ENCODE measurements at regions not wholly inside any gene's neighbourhood (a gene's known extent, or its start where the extent isn't known, plus 50 kb on each side); places are given as distances from the start of the nearest gene placed in this dataset.

GRCh38 chr12:94755598-94755997, 105.2 kb upstream of the TMCC3 start:
- Histone ChIP-seq H3K27me3 (no peaks in the 10 kb centered on the region; the same call in 1 of the 2 replicates), H3K36me3 (no peaks in the 10 kb centered on the region), H3K9me3 (no peaks in the 10 kb centered on the region), H3K4me3 (no peak overlapping the region)
- no peak for DNase-seq

- H3K9me3 ChIP-seq, result no peaks in the 10 kb centered on the region
- no peak overlapping the region for H3K4me3 ChIP-seq
- no peaks in the 10 kb centered on the region for H3K36me3 ChIP-seq
- no peak for DNase-seq
- H3K27me3 ChIP-seq, result no peaks in the 10 kb centered on the region; the same call in 1 of the 2 replicates
Observed at GRCh38 chr12:94754653-94755052, 104.3 kb upstream of the TMCC3 start.

- DNase-seq, result no peak
Observed at GRCh38 chr12:94753036-94753679, 102.8 kb upstream of the TMCC3 start.

GRCh38 chr12:94750864-94751263, 100.5 kb upstream of the TMCC3 start:
- no peak for DNase-seq
- H3K27me3 ChIP-seq, result no peaks in the 10 kb centered on the region; the same call in 1 of the 2 replicates
- H3K4me3 ChIP-seq, result no peak overlapping the region
- H3K9me3 ChIP-seq, result no peaks in the 10 kb centered on the region
- no peaks in the 10 kb centered on the region for H3K36me3 ChIP-seq

More at GRCh38 chr12:94753036-94753679, 102.8 kb upstream of the TMCC3 start:
- no peak overlapping the region for H3K4me3 ChIP-seq
- no peaks in the 10 kb centered on the region for H3K9me3 ChIP-seq
- H3K36me3 ChIP-seq, result no peaks in the 10 kb centered on the region
- H3K27me3 ChIP-seq, result no peaks in the 10 kb centered on the region; the same call in 1 of the 2 replicates

- no peak for DNase-seq
- no peaks in the 10 kb centered on the region; the same call in 1 of the 2 replicates for H3K27me3 ChIP-seq
- no peaks in the 10 kb centered on the region for H3K36me3 ChIP-seq
- no peak overlapping the region for H3K4me3 ChIP-seq
- no peaks in the 10 kb centered on the region for H3K9me3 ChIP-seq
Observed at GRCh38 chr12:94749890-94750289, 99.5 kb upstream of the TMCC3 start.

DNA sequence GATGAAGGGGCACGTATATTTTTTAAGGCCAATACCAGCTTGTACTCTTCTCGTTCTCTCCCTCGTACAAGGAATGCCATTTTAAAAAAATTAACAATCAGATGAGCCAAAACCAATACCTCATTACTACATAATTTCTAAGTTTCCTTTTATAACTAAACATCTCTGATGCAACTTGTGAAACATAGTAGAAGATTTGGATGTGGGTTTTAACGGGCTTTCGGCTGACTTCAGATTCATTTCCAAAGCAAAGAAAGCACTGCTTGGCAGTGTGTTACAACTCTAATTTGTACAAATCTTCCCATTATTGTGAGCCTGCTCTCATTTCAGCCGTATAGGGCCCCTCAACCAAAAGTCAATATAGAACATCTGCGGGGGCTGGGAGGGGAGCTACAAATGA, 99.1 kb upstream of the TMCC3 start:
- Histone ChIP-seq H3K27me3 (peaks cover under 1% of the 10 kb centered on the region; the same call in 1 of the 2 replicates), H3K36me3 (no peaks in the 10 kb centered on the region), H3K9me3 (no peaks in the 10 kb centered on the region), H3K4me3 (no peak overlapping the region)
- no peak for DNase-seq

- Histone ChIP-seq H3K4me3 (no peak overlapping the region), H3K27me3 (peaks cover 2% of the 10 kb centered on the region; the same call in 1 of the 2 replicates), H3K36me3 (no peaks in the 10 kb centered on the region), H3K9me3 (no peaks in the 10 kb centered on the region)
- DNase-seq, result no peak
Observed at GRCh38 chr12:94748726-94749421, 98.5 kb upstream of the TMCC3 start.

DNA sequence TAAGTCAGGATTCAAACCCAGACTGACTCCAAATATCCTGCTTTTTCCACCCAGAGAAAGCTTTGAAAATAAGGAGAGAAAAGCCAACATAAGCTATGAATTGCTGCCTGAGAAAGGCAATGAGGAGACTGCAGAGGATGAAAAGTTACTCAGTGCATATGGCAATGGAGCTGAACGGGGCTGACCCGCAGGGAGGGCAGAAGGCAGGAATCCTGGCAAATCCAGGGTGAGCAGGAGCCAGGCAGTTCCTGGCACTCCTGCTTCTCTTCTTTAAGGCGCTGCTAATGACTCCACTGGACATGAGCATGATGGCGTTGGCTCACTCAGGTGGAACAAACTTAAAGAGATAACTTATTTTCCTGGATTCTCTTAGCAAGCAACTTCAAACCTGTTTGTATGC, 95.2 kb upstream of the TMCC3 start:
- DNase-seq, result no peak
- Histone ChIP-seq H3K4me3 (no peak overlapping the region), H3K36me3 (no peaks in the 10 kb centered on the region), H3K9me3 (no peaks in the 10 kb centered on the region), H3K27me3 (peaks cover 2% of the 10 kb centered on the region; the same call in 1 of the 2 replicates)

GRCh38 chr12:94743174-94743573, 92.8 kb upstream of the TMCC3 start:
- no peak for DNase-seq
- H3K27me3 ChIP-seq, result peaks cover 2% of the 10 kb centered on the region; the same call in 1 of the 2 replicates
- H3K4me3 ChIP-seq, result no peak overlapping the region
- H3K36me3 ChIP-seq, result no peaks in the 10 kb centered on the region
- H3K9me3 ChIP-seq, result no peaks in the 10 kb centered on the region

- peaks cover 4% of the 10 kb centered on the region; the same call in 1 of the 2 replicates for H3K27me3 ChIP-seq
- no peaks in the 10 kb centered on the region for H3K9me3 ChIP-seq
- H3K36me3 ChIP-seq, result no peaks in the 10 kb centered on the region
- H3K4me3 ChIP-seq, result no peak overlapping the region
- DNase-seq, result no peak
Observed at GRCh38 chr12:94740601-94741362, 90.4 kb upstream of the TMCC3 start.

DNA sequence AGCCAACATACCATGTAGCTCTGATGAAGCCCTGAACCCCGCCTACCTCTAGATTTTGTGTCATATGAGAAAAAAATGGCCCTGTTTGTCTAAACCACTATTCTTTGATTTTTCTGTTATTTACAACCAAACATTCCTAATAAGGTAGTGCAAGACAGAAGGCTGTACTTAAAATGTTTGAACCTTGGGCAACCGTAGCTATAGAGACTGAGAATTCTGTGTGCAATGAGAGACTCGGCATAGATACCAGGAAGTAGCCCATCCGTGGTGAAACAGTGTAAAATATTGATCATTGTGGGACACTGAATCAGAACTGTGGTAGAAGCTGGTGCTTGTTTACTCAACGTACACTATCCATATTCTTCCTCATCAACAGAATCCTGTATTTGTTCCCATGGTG, 86.5 kb upstream of the TMCC3 start:
- Histone ChIP-seq H3K36me3 (no peaks in the 10 kb centered on the region), H3K27me3 (peaks cover 2% of the 10 kb centered on the region; the same call in 1 of the 2 replicates), H3K9me3 (no peaks in the 10 kb centered on the region), H3K4me3 (no peak overlapping the region)
- no peak for DNase-seq

DNA sequence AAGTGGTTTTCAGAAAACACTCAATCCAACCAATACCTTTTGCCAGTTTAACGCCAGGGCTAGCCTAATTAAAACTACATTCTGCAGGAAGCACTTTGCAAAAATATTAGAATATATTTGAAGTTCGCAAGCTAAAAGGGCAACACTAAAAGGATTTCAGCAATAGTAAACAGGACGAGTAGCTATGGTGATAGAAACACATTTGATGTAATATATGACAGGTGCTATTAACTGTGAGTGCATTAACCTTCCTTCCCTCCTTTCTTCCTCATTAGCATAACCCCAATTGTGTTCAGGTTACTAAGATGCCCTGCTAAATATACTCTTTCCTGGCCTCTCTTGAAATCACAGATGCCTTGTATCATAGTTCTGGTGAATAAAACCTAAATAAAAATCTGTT, 85.6 kb upstream of the TMCC3 start:
- DNase-seq, result no peak
- H3K9me3 ChIP-seq, result no peaks in the 10 kb centered on the region
- no peaks in the 10 kb centered on the region for H3K36me3 ChIP-seq
- no peak overlapping the region for H3K4me3 ChIP-seq
- peaks cover 2% of the 10 kb centered on the region; the same call in 1 of the 2 replicates for H3K27me3 ChIP-seq

DNA sequence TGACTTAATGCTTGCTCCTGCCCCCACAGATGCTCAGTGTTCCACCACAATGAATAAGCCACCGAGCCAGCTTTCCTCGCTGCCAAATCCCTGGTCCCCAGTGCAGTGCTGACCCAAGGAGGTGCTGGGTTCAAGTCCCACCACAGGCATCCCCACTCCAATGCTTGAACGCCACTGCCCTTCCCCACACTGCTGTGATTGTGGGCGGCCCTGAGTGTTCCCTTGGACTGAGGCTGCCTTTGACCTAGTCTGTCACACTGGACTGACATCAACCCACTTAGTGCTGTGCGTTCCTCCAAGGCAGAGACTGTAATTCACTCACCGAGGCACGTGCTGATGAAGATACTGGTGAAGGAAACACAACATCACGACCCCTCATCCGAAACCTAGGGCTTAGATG, 83.4 kb upstream of the TMCC3 start:
- no peaks in the 10 kb centered on the region for H3K36me3 ChIP-seq
- H3K9me3 ChIP-seq, result no peaks in the 10 kb centered on the region
- H3K4me3 ChIP-seq, result no peak overlapping the region
- no peak for DNase-seq
- H3K27me3 ChIP-seq, result peaks cover 2% of the 10 kb centered on the region; the same call in 1 of the 2 replicates

- Histone ChIP-seq H3K9me3 (no peaks in the 10 kb centered on the region), H3K4me3 (no peak overlapping the region), H3K27me3 (0 out of 2 replicates have a peak, but pooled peaks cover under 1% of the 10 kb centered on the region), H3K36me3 (no peaks in the 10 kb centered on the region)
- no peak for DNase-seq
Observed at GRCh38 chr12:94732367-94732990, 82.1 kb upstream of the TMCC3 start.

GRCh38 chr12:94731733-94732360, 81.5 kb upstream of the TMCC3 start:
- Histone ChIP-seq H3K27me3 (no peaks in the 10 kb centered on the region), H3K36me3 (no peaks in the 10 kb centered on the region), H3K9me3 (no peaks in the 10 kb centered on the region), H3K4me3 (no peak overlapping the region)
- no peak for DNase-seq

- no peak for DNase-seq
Observed at GRCh38 chr12:94730847-94731246, 80.5 kb upstream of the TMCC3 start.

More at GRCh38 chr12:94730847-94731246, 80.5 kb upstream of the TMCC3 start:
- Histone ChIP-seq H3K36me3 (no peaks in the 10 kb centered on the region), H3K27me3 (no peaks in the 10 kb centered on the region), H3K9me3 (no peaks in the 10 kb centered on the region), H3K4me3 (no peak overlapping the region)

Data from MG63 (cell line).